HL-60 (cell line): ENCODE measurements at regions not wholly inside any gene's neighbourhood (a gene's known extent, or its start where the extent isn't known, plus 50 kb on each side); places are given as distances from the start of the nearest gene placed in this dataset.

Experiments used
- POLR2AphosphoS5 ChIP-seq: IDR thresholded peaks from 2 replicates; pipeline ENCODE4 v1.6.1; 2012; ENCODE audit warnings: low read depth
- SPI1 ChIP-seq: IDR thresholded peaks from 2 replicates; pipeline ENCODE4 v1.6.1; 2012; ENCODE audit warnings: low read depth, mild to moderate bottlenecking, borderline replicate concordance
- TF ChIP-seq, protein P1 (sequence below): IDR thresholded peaks from one replicate; pipeline ENCODE4 v1.5.1; 2011; ENCODE audit warnings: low read length, control low read depth, inconsistent platforms; ENCODE audit not compliant: insufficient read depth
- TF ChIP-seq, protein P2 (sequence below): IDR thresholded peaks from 2 replicates; pipeline ENCODE4 v1.6.1; 2012; ENCODE audit warnings: low read depth; ENCODE audit not compliant: insufficient replicate concordance

DNA sequence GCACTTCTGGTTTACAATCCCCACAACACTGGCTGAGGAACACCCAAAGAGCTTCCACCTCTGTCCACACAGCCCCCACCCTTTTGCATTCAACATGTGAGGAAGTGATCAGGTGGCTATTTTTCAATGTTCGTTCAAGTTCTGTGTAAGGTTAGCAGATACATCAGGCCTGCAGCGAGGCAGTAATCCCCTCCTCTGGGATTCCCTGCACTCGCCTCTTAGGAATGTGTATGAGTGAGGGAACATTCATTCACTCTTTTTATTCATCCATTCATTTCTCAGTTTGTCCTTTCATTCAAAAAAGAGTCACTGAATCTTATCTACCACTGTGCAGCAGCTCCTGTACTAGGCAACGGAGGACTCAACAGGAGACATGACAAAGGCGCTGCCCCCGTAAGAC, 236.4 kb upstream of the PRDM1 start:
- TF ChIP-seq, protein P1, sequence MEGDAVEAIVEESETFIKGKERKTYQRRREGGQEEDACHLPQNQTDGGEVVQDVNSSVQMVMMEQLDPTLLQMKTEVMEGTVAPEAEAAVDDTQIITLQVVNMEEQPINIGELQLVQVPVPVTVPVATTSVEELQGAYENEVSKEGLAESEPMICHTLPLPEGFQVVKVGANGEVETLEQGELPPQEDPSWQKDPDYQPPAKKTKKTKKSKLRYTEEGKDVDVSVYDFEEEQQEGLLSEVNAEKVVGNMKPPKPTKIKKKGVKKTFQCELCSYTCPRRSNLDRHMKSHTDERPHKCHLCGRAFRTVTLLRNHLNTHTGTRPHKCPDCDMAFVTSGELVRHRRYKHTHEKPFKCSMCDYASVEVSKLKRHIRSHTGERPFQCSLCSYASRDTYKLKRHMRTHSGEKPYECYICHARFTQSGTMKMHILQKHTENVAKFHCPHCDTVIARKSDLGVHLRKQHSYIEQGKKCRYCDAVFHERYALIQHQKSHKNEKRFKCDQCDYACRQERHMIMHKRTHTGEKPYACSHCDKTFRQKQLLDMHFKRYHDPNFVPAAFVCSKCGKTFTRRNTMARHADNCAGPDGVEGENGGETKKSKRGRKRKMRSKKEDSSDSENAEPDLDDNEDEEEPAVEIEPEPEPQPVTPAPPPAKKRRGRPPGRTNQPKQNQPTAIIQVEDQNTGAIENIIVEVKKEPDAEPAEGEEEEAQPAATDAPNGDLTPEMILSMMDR, result no peak
- TF ChIP-seq SPI1, result no peak; the same call in 1 of the 2 replicates
- no peak for TF ChIP-seq POLR2AphosphoS5
- TF ChIP-seq, protein P2, sequence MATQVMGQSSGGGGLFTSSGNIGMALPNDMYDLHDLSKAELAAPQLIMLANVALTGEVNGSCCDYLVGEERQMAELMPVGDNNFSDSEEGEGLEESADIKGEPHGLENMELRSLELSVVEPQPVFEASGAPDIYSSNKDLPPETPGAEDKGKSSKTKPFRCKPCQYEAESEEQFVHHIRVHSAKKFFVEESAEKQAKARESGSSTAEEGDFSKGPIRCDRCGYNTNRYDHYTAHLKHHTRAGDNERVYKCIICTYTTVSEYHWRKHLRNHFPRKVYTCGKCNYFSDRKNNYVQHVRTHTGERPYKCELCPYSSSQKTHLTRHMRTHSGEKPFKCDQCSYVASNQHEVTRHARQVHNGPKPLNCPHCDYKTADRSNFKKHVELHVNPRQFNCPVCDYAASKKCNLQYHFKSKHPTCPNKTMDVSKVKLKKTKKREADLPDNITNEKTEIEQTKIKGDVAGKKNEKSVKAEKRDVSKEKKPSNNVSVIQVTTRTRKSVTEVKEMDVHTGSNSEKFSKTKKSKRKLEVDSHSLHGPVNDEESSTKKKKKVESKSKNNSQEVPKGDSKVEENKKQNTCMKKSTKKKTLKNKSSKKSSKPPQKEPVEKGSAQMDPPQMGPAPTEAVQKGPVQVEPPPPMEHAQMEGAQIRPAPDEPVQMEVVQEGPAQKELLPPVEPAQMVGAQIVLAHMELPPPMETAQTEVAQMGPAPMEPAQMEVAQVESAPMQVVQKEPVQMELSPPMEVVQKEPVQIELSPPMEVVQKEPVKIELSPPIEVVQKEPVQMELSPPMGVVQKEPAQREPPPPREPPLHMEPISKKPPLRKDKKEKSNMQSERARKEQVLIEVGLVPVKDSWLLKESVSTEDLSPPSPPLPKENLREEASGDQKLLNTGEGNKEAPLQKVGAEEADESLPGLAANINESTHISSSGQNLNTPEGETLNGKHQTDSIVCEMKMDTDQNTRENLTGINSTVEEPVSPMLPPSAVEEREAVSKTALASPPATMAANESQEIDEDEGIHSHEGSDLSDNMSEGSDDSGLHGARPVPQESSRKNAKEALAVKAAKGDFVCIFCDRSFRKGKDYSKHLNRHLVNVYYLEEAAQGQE, result no peak
